Parathyroid adenoma (tissue), 2 donors: ENCODE measurements at regions not wholly inside any gene's neighbourhood (a gene's known extent, or its start where the extent isn't known, plus 50 kb on each side); places are given as distances from the start of the nearest gene placed in this dataset.

ENCODE experiments used
- H2AFZ ChIP-seq: fragments of 300-600 bp; sonication (generic); one replicate; pipeline ENCODE4 v1.7.0; 2017; ENCODE audit warnings: antibody characterized with exemption, mild to moderate bottlenecking
- H3K27ac ChIP-seq: fragments of 300-600 bp; sonication (generic); one replicate; pipeline ENCODE4 v1.7.0; 2017
- H3K27me3 ChIP-seq: fragments of 300-600 bp; sonication (generic); one replicate; pipeline ENCODE4 v1.7.0; 2017; ENCODE audit warnings: low read length; ENCODE audit not compliant: control insufficient read depth, insufficient read depth
- H3K36me3 ChIP-seq: fragments of 300-600 bp; sonication (generic); one replicate; pipeline ENCODE4 v1.7.0; 2017; ENCODE audit warnings: low read length; ENCODE audit not compliant: control insufficient read depth, insufficient read depth
- H3K4me1 ChIP-seq: fragments of 300-600 bp; sonication (generic); one replicate; pipeline ENCODE4 v1.7.0; 2017; ENCODE audit warnings: control low read depth
- H3K4me2 ChIP-seq: fragments of 300-600 bp; sonication (generic); one replicate; pipeline ENCODE4 v1.7.0; 2017; ENCODE audit warnings: low read length
- H3K4me3 ChIP-seq: fragments of 300-600 bp; sonication (generic); one replicate; pipeline ENCODE4 v1.7.0; 2017; ENCODE audit warnings: low read depth, low read length
- H3K79me2 ChIP-seq: fragments of 300-600 bp; sonication (generic); one replicate; pipeline ENCODE4 v1.7.0; 2017; ENCODE audit warnings: control low read depth
- H3K9ac ChIP-seq: fragments of 300-600 bp; sonication (generic); one replicate; pipeline ENCODE4 v1.7.0; 2017; ENCODE audit warnings: mild to moderate bottlenecking
- H3K9me3 ChIP-seq: fragments of 300-600 bp; sonication (generic); one replicate; pipeline ENCODE4 v1.7.0; 2017; ENCODE audit warnings: low read length; ENCODE audit not compliant: control insufficient read depth
- CTCF ChIP-seq: fragments of 300-600 bp; sonication (generic); IDR thresholded peaks from one replicate; pipeline ENCODE4 v1.7.0; 2017; ENCODE audit warnings: antibody characterized with exemption, mild to moderate bottlenecking
- donor health status: primary hyperparathyroidism.

DNA sequence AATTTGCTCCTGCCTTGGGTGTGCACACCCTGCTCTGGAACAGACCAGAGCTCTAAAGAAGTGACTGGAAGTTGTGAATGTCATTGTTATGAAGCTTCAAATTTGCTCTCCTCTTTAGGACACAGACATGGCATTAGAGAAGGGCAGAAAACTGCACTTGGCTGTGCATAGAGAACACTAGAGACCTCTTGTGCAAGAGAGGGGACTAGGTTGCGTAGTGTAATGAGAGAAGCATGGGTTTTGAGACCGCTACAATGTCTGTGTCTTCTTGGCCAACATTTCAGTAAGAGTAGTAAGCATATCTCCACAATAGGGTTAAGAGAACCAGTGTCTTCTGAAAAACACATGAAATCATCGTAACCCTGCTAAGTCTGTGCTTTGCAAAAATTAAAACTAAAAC is 423.3 kb downstream of the SPRY2 start:
- H3K9me3 ChIP-seq: no peaks in the 10 kb centered on the region
- H3K79me2 ChIP-seq: no peaks in the 10 kb centered on the region
- H3K4me2 ChIP-seq: no peak overlapping the region
- no peaks in the 10 kb centered on the region for H3K4me1 ChIP-seq
- no peak for TF ChIP-seq CTCF
- no peak overlapping the region for H2AFZ ChIP-seq
- H3K36me3 ChIP-seq: no peaks in the 10 kb centered on the region
- H3K4me3 ChIP-seq: no peak overlapping the region
- no peaks in the 10 kb centered on the region for H3K27me3 ChIP-seq
- H3K27ac ChIP-seq: no peak overlapping the region
- no peak overlapping the region for H3K9ac ChIP-seq

DNA sequence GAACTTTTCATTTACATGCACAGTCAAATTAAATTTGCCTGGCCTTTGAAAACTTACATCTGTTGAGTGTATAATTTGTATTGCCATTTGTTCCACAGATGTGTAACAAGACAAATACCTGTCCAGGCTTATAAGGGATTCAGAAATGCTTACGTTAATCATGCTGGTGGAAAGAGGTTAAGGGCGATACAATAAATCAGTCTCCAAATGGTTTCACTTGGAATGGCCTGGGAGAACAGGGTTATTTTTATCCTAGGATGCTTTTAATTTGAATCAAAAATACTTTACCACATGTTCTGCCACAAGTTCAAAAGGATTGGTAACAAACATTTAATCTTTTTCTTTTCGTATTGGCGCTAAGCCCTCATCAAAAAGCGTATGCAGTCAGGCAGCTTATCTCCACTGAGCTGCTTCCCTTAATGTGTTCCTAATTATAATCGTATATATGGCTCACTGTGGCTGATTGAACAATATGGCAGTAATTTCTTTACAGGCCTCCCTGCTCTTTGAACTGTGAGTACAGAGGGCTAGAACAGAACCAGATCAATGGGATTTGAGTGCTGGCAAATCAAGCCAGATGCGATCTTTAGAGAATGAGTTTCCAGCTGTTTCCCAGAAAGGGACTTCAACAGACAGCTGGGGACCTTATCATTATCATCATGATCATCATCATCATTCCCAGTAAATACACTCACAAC is 425.7 kb downstream of the SPRY2 start:
- Histone ChIP-seq H3K4me1 (no peaks in the 10 kb centered on the region), H3K79me2 (no peaks in the 10 kb centered on the region), H2AFZ (no peak overlapping the region), H3K27me3 (no peaks in the 10 kb centered on the region), H3K36me3 (no peaks in the 10 kb centered on the region), H3K4me3 (no peak overlapping the region), H3K9me3 (no peaks in the 10 kb centered on the region), H3K9ac (no peak overlapping the region), H3K27ac (no peak overlapping the region), H3K4me2 (no peak overlapping the region)
- TF ChIP-seq CTCF: no peak

- TF ChIP-seq CTCF: no peak
- Histone ChIP-seq H3K36me3 (no peaks in the 10 kb centered on the region), H3K79me2 (no peaks in the 10 kb centered on the region), H3K9me3 (no peaks in the 10 kb centered on the region), H3K27ac (no peak overlapping the region), H3K9ac (no peak overlapping the region), H3K4me1 (no peaks in the 10 kb centered on the region), H3K27me3 (no peaks in the 10 kb centered on the region), H3K4me2 (no peak overlapping the region), H3K4me3 (no peak overlapping the region), H2AFZ (no peak overlapping the region)
These were observed 427.6 kb downstream of the SPRY2 start for GRCh38 chr13:79913141-79913827.

DNA sequence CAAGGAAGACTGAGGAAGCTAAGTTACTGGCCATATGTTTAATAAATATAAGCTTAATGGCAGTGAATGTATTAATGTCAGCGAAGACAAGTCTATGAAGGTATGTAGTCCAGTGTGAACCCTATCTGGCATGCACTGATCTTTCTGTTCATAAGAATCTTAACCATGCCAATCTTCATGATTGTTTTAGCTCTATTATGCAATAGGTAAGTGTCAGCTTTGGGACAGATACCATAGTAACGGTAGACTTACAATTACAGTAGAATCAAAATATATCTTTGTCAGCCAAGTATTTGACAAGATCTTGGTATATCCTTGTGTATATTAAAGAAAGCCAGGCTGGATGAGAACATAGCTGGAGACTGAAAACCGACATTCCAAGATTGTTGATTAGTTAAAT is 428.5 kb downstream of the SPRY2 start:
- no peak overlapping the region for H3K27ac ChIP-seq
- no peak overlapping the region for H3K9ac ChIP-seq
- no peak for TF ChIP-seq CTCF
- no peaks in the 10 kb centered on the region for H3K9me3 ChIP-seq
- no peaks in the 10 kb centered on the region for H3K79me2 ChIP-seq
- no peaks in the 10 kb centered on the region for H3K36me3 ChIP-seq
- H2AFZ ChIP-seq: no peak overlapping the region
- no peaks in the 10 kb centered on the region for H3K27me3 ChIP-seq
- no peaks in the 10 kb centered on the region for H3K4me1 ChIP-seq
- H3K4me3 ChIP-seq: no peak overlapping the region
- no peak overlapping the region for H3K4me2 ChIP-seq
